ENCODE measurements at regions not wholly inside any gene's neighbourhood (a gene's known extent, or its start where the extent isn't known, plus 50 kb on each side); places are given as distances from the start of the nearest gene placed in this dataset.
"Not testable (repeated sequence)": the region's sequence is repeated elsewhere in the genome, so short reads cannot be mapped to it uniquely, and the experiment has no call there.

GRCh38 chr13:53101883-53102282 lies 73.3 kb downstream of the OLFM4 start:
- no peak for TF ChIP-seq CTCF (IDR thresholded peaks at IDR 0.05; ENCODE audit: low read depth, low read length, missing control alignments)
- no peak overlapping the region for H3K4me3 ChIP-seq (ENCODE audit: low read depth, low read length)
- DNase-seq (ENCODE audit: low read depth) = no peak

- H3K4me3 ChIP-seq (ENCODE audit: low read depth, low read length) = no peak overlapping the region
- no peak for TF ChIP-seq CTCF (IDR thresholded peaks at IDR 0.05; ENCODE audit: low read depth, low read length, missing control alignments)
- DNase-seq (ENCODE audit: low read depth) = no peak
These were observed 75.5 kb downstream of the OLFM4 start for GRCh38 chr13:53104136-53104535.

- TF ChIP-seq CTCF (IDR thresholded peaks at IDR 0.05; ENCODE audit: low read depth, low read length, missing control alignments) = no peak
- DNase-seq (ENCODE audit: low read depth) = no peak
- no peak overlapping the region for H3K4me3 ChIP-seq (ENCODE audit: low read depth, low read length)
These were observed 76.9 kb downstream of the OLFM4 start for GRCh38 chr13:53105477-53105876.

GRCh38 chr13:53105890-53106289 lies 77.3 kb downstream of the OLFM4 start:
- no peak for TF ChIP-seq CTCF (IDR thresholded peaks at IDR 0.05; ENCODE audit: low read depth, low read length, missing control alignments)
- no peak for DNase-seq (ENCODE audit: low read depth)
- no peak overlapping the region for H3K4me3 ChIP-seq (ENCODE audit: low read depth, low read length)

- H3K4me3 ChIP-seq (ENCODE audit: low read depth, low read length) = no peak overlapping the region
- DNase-seq (ENCODE audit: low read depth) = no peak
- TF ChIP-seq CTCF (IDR thresholded peaks at IDR 0.05; ENCODE audit: low read depth, low read length, missing control alignments) = no peak
These were observed 81.6 kb downstream of the OLFM4 start for GRCh38 chr13:53110181-53110580.

GRCh38 chr13:53110614-53111013 lies 82.0 kb downstream of the OLFM4 start:
- no peak for TF ChIP-seq CTCF (IDR thresholded peaks at IDR 0.05; ENCODE audit: low read depth, low read length, missing control alignments)
- H3K4me3 ChIP-seq (ENCODE audit: low read depth, low read length) = no peak overlapping the region
- no peak for DNase-seq (ENCODE audit: low read depth)

GRCh38 chr13:53112522-53112921 lies 83.9 kb downstream of the OLFM4 start:
- no peak for DNase-seq (ENCODE audit: low read depth)
- no peak for TF ChIP-seq CTCF (IDR thresholded peaks at IDR 0.05; ENCODE audit: low read depth, low read length, missing control alignments)
- H3K4me3 ChIP-seq (ENCODE audit: low read depth, low read length) = no peak overlapping the region

GRCh38 chr13:53117048-53117447 lies 88.4 kb downstream of the OLFM4 start:
- not testable (repeated sequence) for DNase-seq (ENCODE audit: low read depth); H3K4me3 ChIP-seq (ENCODE audit: low read depth, low read length)

Data from GM12864 (cell line).